ENCODE measurements at regions not wholly inside any gene's neighbourhood (a gene's known extent, or its start where the extent isn't known, plus 50 kb on each side); places are given as distances from the start of the nearest gene placed in this dataset.

DNA sequence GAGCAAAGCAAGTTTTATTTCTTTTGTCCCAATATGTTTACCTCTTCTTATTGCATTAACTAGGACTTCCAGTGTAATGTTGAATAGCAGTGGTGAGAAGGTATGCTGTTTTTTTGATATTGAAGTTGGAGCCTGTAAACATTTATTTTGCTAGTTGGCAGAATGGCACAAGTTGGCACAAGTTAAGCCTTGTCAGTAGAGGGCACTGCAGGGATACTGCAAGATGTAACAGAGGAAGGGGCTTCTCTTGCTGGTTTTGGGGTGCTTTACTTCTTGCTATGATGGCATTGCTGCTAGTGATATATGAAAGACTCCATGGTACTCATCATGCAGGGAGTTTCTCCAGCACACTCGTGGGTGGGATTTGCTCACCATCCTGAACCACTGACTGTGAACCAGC, 327.3 kb upstream of the ARX start:
- TF ChIP-seq CEBPB (IDR thresholded peaks at IDR 0.05; ENCODE audit: borderline replicate concordance, low read depth, low read length) (no peak), CHD2 (IDR thresholded peaks at IDR 0.05; ENCODE audit: low read depth, low read length) (no peak), WIZ (CRISPR knock-in tag; IDR thresholded peaks at IDR 0.05) (no peak), BCLAF1 (IDR thresholded peaks at IDR 0.05) (no peak), ZNF552 (CRISPR knock-in tag; IDR thresholded peaks at IDR 0.05; ENCODE audit: borderline replicate concordance) (no peak), NR2C2 (CRISPR knock-in tag; IDR thresholded peaks at IDR 0.05; ENCODE audit: borderline replicate concordance) (no peak), YY1 (IDR thresholded peaks at IDR 0.05; ENCODE audit: insufficient read depth, insufficient replicate concordance, low read depth, low read length) (no peak), SP1 (IDR thresholded peaks at IDR 0.05) (no peak), SP1 (CRISPR knock-in tag; IDR thresholded peaks at IDR 0.05) (no peak)
- TF ChIP-seq, protein P1, sequence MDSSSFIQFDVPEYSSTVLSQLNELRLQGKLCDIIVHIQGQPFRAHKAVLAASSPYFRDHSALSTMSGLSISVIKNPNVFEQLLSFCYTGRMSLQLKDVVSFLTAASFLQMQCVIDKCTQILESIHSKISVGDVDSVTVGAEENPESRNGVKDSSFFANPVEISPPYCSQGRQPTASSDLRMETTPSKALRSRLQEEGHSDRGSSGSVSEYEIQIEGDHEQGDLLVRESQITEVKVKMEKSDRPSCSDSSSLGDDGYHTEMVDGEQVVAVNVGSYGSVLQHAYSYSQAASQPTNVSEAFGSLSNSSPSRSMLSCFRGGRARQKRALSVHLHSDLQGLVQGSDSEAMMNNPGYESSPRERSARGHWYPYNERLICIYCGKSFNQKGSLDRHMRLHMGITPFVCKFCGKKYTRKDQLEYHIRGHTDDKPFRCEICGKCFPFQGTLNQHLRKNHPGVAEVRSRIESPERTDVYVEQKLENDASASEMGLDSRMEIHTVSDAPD (CRISPR knock-in tag; IDR thresholded peaks at IDR 0.05): no peak
- TF ChIP-seq, protein P2, sequence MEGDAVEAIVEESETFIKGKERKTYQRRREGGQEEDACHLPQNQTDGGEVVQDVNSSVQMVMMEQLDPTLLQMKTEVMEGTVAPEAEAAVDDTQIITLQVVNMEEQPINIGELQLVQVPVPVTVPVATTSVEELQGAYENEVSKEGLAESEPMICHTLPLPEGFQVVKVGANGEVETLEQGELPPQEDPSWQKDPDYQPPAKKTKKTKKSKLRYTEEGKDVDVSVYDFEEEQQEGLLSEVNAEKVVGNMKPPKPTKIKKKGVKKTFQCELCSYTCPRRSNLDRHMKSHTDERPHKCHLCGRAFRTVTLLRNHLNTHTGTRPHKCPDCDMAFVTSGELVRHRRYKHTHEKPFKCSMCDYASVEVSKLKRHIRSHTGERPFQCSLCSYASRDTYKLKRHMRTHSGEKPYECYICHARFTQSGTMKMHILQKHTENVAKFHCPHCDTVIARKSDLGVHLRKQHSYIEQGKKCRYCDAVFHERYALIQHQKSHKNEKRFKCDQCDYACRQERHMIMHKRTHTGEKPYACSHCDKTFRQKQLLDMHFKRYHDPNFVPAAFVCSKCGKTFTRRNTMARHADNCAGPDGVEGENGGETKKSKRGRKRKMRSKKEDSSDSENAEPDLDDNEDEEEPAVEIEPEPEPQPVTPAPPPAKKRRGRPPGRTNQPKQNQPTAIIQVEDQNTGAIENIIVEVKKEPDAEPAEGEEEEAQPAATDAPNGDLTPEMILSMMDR (CRISPR knock-in tag; IDR thresholded peaks at IDR 0.05): no peak

All from HepG2 (cell line).